ENCODE measurements at regions not wholly inside any gene's neighbourhood (a gene's known extent, or its start where the extent isn't known, plus 50 kb on each side); places are given as distances from the start of the nearest gene placed in this dataset.

GRCh38 chr12:83541446-83541845 is 854.7 kb downstream of the TMTC2 start:
- H3K9me3 Mint-ChIP-seq (ENCODE audit: low read depth), result no peaks in the 10 kb centered on the region
- DNase-seq (ENCODE audit: low spot score, unreplicated experiment), result no peak
- H3K4me1 Mint-ChIP-seq (ENCODE audit: low read depth), result no peaks in the 10 kb centered on the region
- H3K27me3 Mint-ChIP-seq, result no peaks in the 10 kb centered on the region
- no peaks in the 10 kb centered on the region for H3K36me3 Mint-ChIP-seq (ENCODE audit: insufficient read depth)
- TF ChIP-seq CTCF (IDR thresholded peaks at IDR 0.05; ENCODE audit: unreplicated experiment), result no peak
- H3K4me3 Mint-ChIP-seq (ENCODE audit: low read depth), result no peak overlapping the region
- H3K27ac Mint-ChIP-seq, result no peak overlapping the region

GRCh38 chr12:83538361-83538965 is 851.8 kb downstream of the TMTC2 start:
- no peaks in the 10 kb centered on the region for H3K4me1 Mint-ChIP-seq (ENCODE audit: low read depth)
- no peak overlapping the region for H3K27ac Mint-ChIP-seq
- DNase-seq (ENCODE audit: low spot score, unreplicated experiment), result no peak
- no peaks in the 10 kb centered on the region for H3K9me3 Mint-ChIP-seq (ENCODE audit: low read depth)
- no peaks in the 10 kb centered on the region for H3K36me3 Mint-ChIP-seq (ENCODE audit: insufficient read depth)
- no peaks in the 10 kb centered on the region for H3K27me3 Mint-ChIP-seq
- no peak for TF ChIP-seq CTCF (IDR thresholded peaks at IDR 0.05; ENCODE audit: unreplicated experiment)
- H3K4me3 Mint-ChIP-seq (ENCODE audit: low read depth), result no peak overlapping the region

- TF ChIP-seq CTCF (IDR thresholded peaks at IDR 0.05; ENCODE audit: unreplicated experiment), result no peak
- H3K27ac Mint-ChIP-seq, result no peak overlapping the region
- H3K9me3 Mint-ChIP-seq (ENCODE audit: low read depth), result no peaks in the 10 kb centered on the region
- DNase-seq (ENCODE audit: low spot score, unreplicated experiment), result no peak
- H3K27me3 Mint-ChIP-seq, result no peaks in the 10 kb centered on the region
- no peaks in the 10 kb centered on the region for H3K36me3 Mint-ChIP-seq (ENCODE audit: insufficient read depth)
- no peak overlapping the region for H3K4me3 Mint-ChIP-seq (ENCODE audit: low read depth)
- H3K4me1 Mint-ChIP-seq (ENCODE audit: low read depth), result no peaks in the 10 kb centered on the region
Observed at GRCh38 chr12:83537428-83538053, 850.8 kb downstream of the TMTC2 start.

GRCh38 chr12:83536496-83536895 is 849.8 kb downstream of the TMTC2 start:
- Mint-ChIP-seq H3K27ac (no peak overlapping the region), H3K27me3 (no peaks in the 10 kb centered on the region), H3K4me1 (ENCODE audit: low read depth) (no peaks in the 10 kb centered on the region), H3K9me3 (ENCODE audit: low read depth) (no peaks in the 10 kb centered on the region), H3K4me3 (ENCODE audit: low read depth) (no peak overlapping the region), H3K36me3 (ENCODE audit: insufficient read depth) (no peaks in the 10 kb centered on the region)
- no peak for DNase-seq (ENCODE audit: low spot score, unreplicated experiment)
- TF ChIP-seq CTCF (IDR thresholded peaks at IDR 0.05; ENCODE audit: unreplicated experiment), result no peak

GRCh38 chr12:83528571-83528970 is 841.9 kb downstream of the TMTC2 start:
- Mint-ChIP-seq H3K4me1 (ENCODE audit: low read depth) (no peaks in the 10 kb centered on the region), H3K4me3 (ENCODE audit: low read depth) (no peak overlapping the region), H3K27me3 (no peaks in the 10 kb centered on the region), H3K9me3 (ENCODE audit: low read depth) (peaks cover 5% of the 10 kb centered on the region), H3K36me3 (ENCODE audit: insufficient read depth) (no peaks in the 10 kb centered on the region), H3K27ac (no peak overlapping the region)
- no peak for TF ChIP-seq CTCF (IDR thresholded peaks at IDR 0.05; ENCODE audit: unreplicated experiment)
- DNase-seq (ENCODE audit: low spot score, unreplicated experiment), result no peak

All from progenitor cell of endocrine pancreas (in vitro differentiated cells).